ENCODE measurements at regions not wholly inside any gene's neighbourhood (a gene's known extent, or its start where the extent isn't known, plus 50 kb on each side); places are given as distances from the start of the nearest gene placed in this dataset.
"Not testable (repeated sequence)": the region's sequence is repeated elsewhere in the genome, so short reads cannot be mapped to it uniquely, and the experiment has no call there.

DNA sequence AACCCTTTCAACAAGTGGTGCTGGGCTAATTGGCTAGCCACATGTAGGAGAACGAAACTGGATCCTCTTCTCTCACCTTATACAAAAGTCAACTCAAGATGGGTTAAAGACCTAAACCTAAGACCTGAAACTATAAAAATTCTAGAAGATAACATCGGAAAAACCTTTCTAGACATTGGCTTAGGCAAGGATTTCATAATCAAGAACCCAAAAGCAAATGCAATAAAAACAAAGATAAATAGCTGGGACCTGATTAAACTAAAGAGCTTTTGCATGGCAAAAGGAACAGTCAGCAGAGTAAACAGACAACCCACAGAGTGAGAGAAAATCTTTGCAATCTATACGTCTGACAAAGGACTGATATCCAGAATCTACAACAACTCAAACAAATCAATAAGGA lies 571.1 kb downstream of the BNC2 start:
- not testable (repeated sequence) for H3K4ac ChIP-seq (ENCODE audit: low read depth, low read length); H3K9ac ChIP-seq (ENCODE audit: extremely low read depth, insufficient read length, low read length); H2BK12ac ChIP-seq (ENCODE audit: insufficient read length, low read depth, low read length); H2BK5ac ChIP-seq (ENCODE audit: insufficient read length, low read length); H3K27me3 ChIP-seq (ENCODE audit: insufficient read depth, low read length); H3K56ac ChIP-seq (ENCODE audit: insufficient read length, low read depth, low read length); H3K9me3 ChIP-seq (ENCODE audit: control insufficient read depth, low read depth, low read length); H3K23ac ChIP-seq (ENCODE audit: insufficient read length, low read depth, low read length); H2AFZ ChIP-seq (ENCODE audit: low read length); H4K5ac ChIP-seq (ENCODE audit: insufficient read length, low read depth, low read length); H3K4me3 Mint-ChIP-seq; DNase-seq; H3K27me3 Mint-ChIP-seq (ENCODE audit: low read depth); H2BK120ac ChIP-seq (ENCODE audit: low read depth, low read length, poor library complexity, severe bottlenecking); H2BK20ac ChIP-seq (ENCODE audit: low read depth, low read length, poor library complexity, severe bottlenecking); H3K23me2 ChIP-seq (ENCODE audit: insufficient read length, low read depth, low read length, poor library complexity, severe bottlenecking); H3T11ph ChIP-seq (ENCODE audit: low read length); H2BK15ac ChIP-seq (ENCODE audit: low read depth, low read length); H3K18ac ChIP-seq (ENCODE audit: insufficient read length, low read depth, low read length); H3K79me2 ChIP-seq (ENCODE audit: insufficient read depth, low read length); H3K27ac ChIP-seq (ENCODE audit: insufficient read length, low read depth, low read length); H3K4me2 ChIP-seq (ENCODE audit: insufficient read depth, insufficient read length, low read length); H3K4me1 ChIP-seq (ENCODE audit: insufficient read depth, low read length); H3K14ac ChIP-seq (ENCODE audit: insufficient read depth, low read length); H3K27ac Mint-ChIP-seq; H2AK5ac ChIP-seq (ENCODE audit: insufficient read length, low read length); H4K8ac ChIP-seq (replicated peaks; ENCODE audit: insufficient read length, low read depth, low read length); H4K91ac ChIP-seq (ENCODE audit: insufficient read length, low read depth, low read length); H3K79me1 ChIP-seq (ENCODE audit: insufficient read depth, low read depth, low read length, poor library complexity, severe bottlenecking); H4K20me1 ChIP-seq (ENCODE audit: control insufficient read depth, insufficient read depth, insufficient read length)
- Mint-ChIP-seq H3K9me3 (peaks cover 17 to 18% of the 10 kb centered on the region in 2 experiments), H3K4me1 (peaks cover 13 to 29% of the 10 kb centered on the region in 2 experiments), H3K36me3 (ENCODE audit: insufficient read depth in 1 of 3, low read depth in 3 of 3) (peaks cover 2 to 22% (median 6%) of the 10 kb centered on the region in 3 experiments; a peak in 6 of 7 replicates)
- no CpG with 5 or more reads among the region's 3 CpGs for WGBS (ENCODE audit: extremely low coverage, insufficient read length, low lambda C conversion rate)
